ENCODE measurements at regions not wholly inside any gene's neighbourhood (a gene's known extent, or its start where the extent isn't known, plus 50 kb on each side); places are given as distances from the start of the nearest gene placed in this dataset.

DNA sequence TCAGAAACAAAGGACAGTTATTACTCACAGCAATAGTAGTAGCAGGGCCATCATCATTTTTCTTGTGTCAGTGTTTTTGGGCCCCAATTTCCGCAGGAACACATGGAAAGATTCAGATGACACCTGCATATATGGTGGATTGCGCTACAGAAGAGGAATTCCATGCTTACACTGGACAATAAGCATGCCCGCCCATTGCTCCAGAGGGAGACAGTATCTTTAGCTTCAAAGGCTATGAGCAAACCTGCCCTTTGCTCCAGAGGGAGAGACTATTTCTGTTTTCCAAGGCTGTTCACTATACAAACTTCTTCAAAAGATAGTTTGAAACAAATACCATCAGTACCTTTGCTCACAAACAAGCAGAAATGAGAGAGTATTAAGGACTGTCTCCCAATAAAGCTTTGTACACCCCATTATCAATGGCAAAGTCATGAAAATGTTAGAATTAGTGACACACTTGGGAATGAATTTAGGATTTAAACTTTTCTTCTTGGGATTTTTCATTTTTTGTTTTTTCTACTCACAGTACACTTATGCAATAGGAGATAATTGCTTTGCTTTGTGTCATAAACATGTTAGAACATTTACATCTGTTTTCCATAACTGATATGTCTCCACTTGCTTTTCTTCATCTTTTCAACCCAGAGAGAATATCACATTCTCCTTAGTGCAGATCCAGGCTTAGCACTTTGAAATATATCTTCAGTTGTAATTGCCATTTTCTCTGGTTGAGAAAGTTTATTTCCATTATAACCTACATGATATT, 564.5 kb upstream of the ZNF717 start:
- no peak for DNase-seq (ENCODE audit: low read depth)
- no peak overlapping the region for H3K4me3 ChIP-seq (ENCODE audit: control insufficient read depth, low read depth, low read length)
- TF ChIP-seq, protein P1, sequence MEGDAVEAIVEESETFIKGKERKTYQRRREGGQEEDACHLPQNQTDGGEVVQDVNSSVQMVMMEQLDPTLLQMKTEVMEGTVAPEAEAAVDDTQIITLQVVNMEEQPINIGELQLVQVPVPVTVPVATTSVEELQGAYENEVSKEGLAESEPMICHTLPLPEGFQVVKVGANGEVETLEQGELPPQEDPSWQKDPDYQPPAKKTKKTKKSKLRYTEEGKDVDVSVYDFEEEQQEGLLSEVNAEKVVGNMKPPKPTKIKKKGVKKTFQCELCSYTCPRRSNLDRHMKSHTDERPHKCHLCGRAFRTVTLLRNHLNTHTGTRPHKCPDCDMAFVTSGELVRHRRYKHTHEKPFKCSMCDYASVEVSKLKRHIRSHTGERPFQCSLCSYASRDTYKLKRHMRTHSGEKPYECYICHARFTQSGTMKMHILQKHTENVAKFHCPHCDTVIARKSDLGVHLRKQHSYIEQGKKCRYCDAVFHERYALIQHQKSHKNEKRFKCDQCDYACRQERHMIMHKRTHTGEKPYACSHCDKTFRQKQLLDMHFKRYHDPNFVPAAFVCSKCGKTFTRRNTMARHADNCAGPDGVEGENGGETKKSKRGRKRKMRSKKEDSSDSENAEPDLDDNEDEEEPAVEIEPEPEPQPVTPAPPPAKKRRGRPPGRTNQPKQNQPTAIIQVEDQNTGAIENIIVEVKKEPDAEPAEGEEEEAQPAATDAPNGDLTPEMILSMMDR (IDR thresholded peaks at IDR 0.05; ENCODE audit: control insufficient read depth, insufficient read depth, low read depth, low read length, missing control alignments): no peak

- DNase-seq (ENCODE audit: low read depth): no peak
- TF ChIP-seq, protein P1 (IDR thresholded peaks at IDR 0.05; ENCODE audit: control insufficient read depth, insufficient read depth, low read depth, low read length, missing control alignments): no peak
- no peak overlapping the region for H3K4me3 ChIP-seq (ENCODE audit: control insufficient read depth, low read depth, low read length)
Observed at GRCh38 chr3:76352051-76352450, 566.7 kb upstream of the ZNF717 start.

DNA sequence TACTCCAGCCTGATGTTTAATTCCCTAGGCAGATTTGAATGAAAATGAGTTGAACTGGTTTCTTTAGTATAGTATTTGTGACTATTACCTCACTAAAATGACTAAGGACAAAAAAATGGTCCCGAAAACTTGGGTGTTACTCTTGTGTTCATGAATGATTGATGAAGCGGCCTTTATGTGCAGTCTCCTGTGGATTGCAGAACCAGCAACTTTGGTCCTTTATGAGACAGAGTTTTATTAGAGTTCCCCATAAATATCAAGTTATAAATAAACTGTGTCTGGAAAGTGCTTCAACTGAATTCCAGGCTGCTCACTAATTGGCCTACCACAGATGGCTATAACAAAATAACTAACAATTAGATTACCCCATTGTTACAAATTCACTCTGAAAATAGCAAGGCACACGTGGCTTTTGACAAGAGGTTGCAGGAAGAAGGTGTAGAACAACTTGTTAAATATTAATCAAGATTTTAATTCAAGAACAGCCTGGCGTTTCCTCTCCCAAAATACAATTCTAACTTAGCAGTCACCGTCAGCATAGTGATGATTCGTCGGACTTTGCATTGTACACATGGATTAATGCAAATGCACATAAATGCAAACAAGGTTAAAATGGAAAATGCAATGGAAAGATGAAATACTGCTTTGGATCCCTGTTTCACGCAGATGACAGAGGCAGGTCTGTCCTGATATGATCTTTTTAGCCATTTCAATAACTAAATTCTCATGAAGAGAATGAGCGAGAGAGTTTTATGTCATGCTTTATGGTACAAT, 567.3 kb upstream of the ZNF717 start:
- TF ChIP-seq, protein P1 (IDR thresholded peaks at IDR 0.05; ENCODE audit: control insufficient read depth, insufficient read depth, low read depth, low read length, missing control alignments): no peak
- no peak overlapping the region for H3K4me3 ChIP-seq (ENCODE audit: control insufficient read depth, low read depth, low read length)
- DNase-seq (ENCODE audit: low read depth): no peak

DNA sequence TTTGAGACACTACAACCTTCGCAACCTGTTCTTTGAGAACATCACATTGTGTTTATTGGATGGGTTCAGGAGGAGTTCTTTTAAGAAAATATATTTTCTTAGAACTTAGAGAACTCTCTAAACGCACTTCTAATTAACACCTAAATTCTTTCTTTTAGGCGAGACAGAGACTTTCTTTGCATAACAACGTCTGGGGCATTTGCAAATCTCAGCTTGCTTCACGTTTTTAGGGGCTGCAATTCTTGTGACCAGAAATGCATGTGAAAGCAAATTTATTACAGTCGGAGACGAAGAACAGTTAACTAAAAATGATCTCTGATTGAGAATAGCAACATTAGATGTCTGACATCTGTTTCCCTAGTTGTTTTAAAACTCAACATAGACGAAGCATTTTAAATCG, 568.3 kb upstream of the ZNF717 start:
- DNase-seq (ENCODE audit: low read depth): no peak
- H3K4me3 ChIP-seq (ENCODE audit: control insufficient read depth, low read depth, low read length): no peak overlapping the region
- TF ChIP-seq, protein P1 (IDR thresholded peaks at IDR 0.05; ENCODE audit: control insufficient read depth, insufficient read depth, low read depth, low read length, missing control alignments): no peak

DNA sequence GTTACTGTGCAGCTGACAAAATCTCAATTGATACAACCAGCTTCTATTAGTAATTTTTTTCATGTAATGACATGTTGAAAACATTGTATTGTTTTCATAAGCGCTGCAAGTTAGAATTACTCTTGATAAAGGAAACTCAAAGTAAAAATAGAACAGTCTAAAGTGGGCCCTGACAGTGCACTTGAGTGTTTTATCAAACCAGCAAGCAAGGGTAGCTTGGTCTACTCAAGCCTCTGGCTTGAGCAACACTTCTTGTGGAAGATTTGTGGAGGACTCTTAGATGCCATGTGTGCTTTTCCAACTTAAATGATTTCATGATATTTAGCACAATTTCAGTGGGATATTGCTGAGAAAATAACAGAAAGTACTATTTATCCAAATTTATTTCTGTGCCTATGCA, 575.7 kb upstream of the ZNF717 start:
- H3K4me3 ChIP-seq (ENCODE audit: control insufficient read depth, low read depth, low read length): no peak overlapping the region
- TF ChIP-seq, protein P1 (IDR thresholded peaks at IDR 0.05; ENCODE audit: control insufficient read depth, insufficient read depth, low read depth, low read length, missing control alignments): no peak
- DNase-seq (ENCODE audit: low read depth): no peak

- TF ChIP-seq, protein P1 (IDR thresholded peaks at IDR 0.05; ENCODE audit: control insufficient read depth, insufficient read depth, low read depth, low read length, missing control alignments): no peak
- DNase-seq (ENCODE audit: low read depth): no peak
Observed at GRCh38 chr3:76362643-76363042, 577.3 kb upstream of the ZNF717 start.

More at GRCh38 chr3:76362643-76363042, 577.3 kb upstream of the ZNF717 start:
- no peak overlapping the region for H3K4me3 ChIP-seq (ENCODE audit: control insufficient read depth, low read depth, low read length)
